B cell (primary cell): ENCODE measurements at regions not wholly inside any gene's neighbourhood (a gene's known extent, or its start where the extent isn't known, plus 50 kb on each side); places are given as distances from the start of the nearest gene placed in this dataset.
"Not testable (repeated sequence)": the region's sequence is repeated elsewhere in the genome, so short reads cannot be mapped to it uniquely, and the experiment has no call there.

ENCODE experiments used
- CTCF ChIP-seq: fragments of 200-600 bp; IDR thresholded peaks from one replicate; pipeline ENCODE4 v1.8.0; 2022; ENCODE audit warnings: antibody characterized with exemption, mild to moderate bottlenecking
- EZH2 ChIP-seq: IDR thresholded peaks from 2 replicates; pipeline ENCODE4 v1.6.1; 2012; ENCODE audit warnings: borderline replicate concordance, low read depth, mild to moderate bottlenecking, moderate library complexity, low read length; ENCODE audit not compliant: insufficient read depth, poor library complexity, severe bottlenecking

DNA sequence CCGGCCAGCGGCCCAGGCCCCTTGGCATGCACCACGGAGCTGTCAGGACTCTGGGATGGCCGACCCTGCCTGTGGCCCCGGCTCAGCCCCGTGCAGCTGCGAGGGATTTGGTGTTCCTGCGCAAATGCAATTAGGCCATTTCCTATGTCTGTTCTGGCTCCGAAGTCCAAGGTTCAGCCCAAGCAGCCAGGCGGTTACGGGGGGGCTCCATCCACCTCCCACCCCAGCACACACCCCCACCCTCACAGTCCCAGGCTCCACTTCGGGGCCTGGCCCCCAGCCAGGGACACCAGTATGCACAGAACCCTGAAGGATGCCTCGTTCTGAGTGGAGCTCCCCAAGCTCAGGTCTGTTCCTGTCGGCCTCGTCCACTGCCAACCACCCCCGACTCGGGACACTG is 2965.7 kb downstream of the RPIA start:
- TF ChIP-seq CTCF, EZH2: not testable (repeated sequence)
